GM19395 (cell line): ENCODE measurements at regions not wholly inside any gene's neighbourhood (a gene's known extent, or its start where the extent isn't known, plus 50 kb on each side); places are given as distances from the start of the nearest gene placed in this dataset.

Experiments
- ATAC-seq: cut with Tn5 transposase; IDR thresholded peaks from one replicate; pipeline ENCODE4 v1.9.1; 2021; ENCODE audit warnings: mild to moderate bottlenecking, moderate library complexity; ENCODE audit not compliant: unreplicated experiment

GRCh38 chr6:4620284-4621151 is 155.7 kb upstream of the CDYL start:
- ATAC-seq = no peak

GRCh38 chr6:4616311-4616710 is 159.9 kb upstream of the CDYL start:
- no peak for ATAC-seq

GRCh38 chr6:4615891-4616290 is 160.3 kb upstream of the CDYL start:
- no peak for ATAC-seq

GRCh38 chr6:4615231-4615630 is 161.0 kb upstream of the CDYL start:
- ATAC-seq = no peak

DNA sequence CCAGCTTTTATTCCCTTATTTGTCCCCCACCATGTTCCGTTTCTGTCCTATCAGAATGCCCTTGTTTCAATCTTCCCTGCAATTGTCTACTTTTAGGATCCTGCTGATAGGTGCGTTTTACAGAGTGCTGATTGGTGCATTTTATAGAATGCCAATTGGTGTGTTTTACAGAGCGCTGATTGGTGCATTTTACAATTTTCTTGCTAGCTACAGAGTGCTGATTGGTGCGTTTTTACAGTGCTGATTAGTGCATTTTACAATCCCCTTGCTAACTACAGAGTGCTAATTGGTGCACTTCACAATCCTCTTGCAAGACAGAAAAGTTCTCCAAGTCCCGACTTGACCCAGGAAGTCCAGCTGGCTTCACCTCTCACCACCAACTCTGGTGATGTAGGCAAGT is 161.6 kb upstream of the CDYL start:
- no peak for ATAC-seq

DNA sequence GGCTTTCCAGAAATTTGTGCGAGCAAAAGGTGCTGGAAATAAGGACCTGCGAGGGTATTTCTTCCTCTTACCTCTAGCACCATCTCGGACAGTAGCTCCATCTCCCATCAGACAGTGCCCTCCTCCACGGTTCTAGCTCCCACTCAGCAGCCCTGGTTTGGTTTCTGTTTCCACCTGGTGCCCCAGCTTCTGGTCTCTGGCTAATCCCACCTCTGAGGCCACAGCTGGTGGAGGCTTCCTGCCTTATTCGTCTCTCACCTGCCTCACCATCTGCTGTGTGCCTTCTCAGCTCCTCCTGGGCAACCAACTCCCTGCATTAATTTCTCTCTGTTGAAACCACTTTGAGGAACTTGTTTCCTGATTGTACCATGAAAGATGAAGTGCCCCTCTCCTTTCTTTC is 162.4 kb upstream of the CDYL start:
- no peak for ATAC-seq

- ATAC-seq = no peak
These were observed 162.8 kb upstream of the CDYL start for GRCh38 chr6:4613381-4613780.

DNA sequence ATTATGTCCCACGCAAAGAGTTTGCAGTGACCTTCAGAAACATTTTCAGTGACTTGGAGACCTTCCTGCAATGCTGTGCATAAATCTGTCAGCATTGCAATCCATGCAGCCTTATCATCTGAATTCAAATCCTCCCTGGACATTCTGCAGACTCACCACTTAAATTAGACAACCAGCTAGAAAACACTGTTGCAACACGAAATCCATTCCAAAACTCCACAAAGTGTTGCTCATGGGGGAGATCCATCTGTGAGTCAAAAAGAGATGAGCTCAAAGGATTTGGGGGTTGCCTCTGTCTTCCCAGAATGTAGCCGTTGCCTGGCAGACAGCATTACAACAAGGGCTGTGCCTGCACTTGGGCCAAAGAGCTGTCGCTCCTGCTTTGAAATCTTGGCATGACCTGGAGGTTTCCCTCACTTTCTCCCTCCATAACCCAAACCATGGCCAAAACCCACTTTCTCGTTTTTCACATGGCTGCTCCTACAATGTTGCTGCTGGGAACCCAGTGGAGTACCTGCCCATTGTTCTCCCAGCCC is 163.5 kb upstream of the CDYL start:
- ATAC-seq = no peak

DNA sequence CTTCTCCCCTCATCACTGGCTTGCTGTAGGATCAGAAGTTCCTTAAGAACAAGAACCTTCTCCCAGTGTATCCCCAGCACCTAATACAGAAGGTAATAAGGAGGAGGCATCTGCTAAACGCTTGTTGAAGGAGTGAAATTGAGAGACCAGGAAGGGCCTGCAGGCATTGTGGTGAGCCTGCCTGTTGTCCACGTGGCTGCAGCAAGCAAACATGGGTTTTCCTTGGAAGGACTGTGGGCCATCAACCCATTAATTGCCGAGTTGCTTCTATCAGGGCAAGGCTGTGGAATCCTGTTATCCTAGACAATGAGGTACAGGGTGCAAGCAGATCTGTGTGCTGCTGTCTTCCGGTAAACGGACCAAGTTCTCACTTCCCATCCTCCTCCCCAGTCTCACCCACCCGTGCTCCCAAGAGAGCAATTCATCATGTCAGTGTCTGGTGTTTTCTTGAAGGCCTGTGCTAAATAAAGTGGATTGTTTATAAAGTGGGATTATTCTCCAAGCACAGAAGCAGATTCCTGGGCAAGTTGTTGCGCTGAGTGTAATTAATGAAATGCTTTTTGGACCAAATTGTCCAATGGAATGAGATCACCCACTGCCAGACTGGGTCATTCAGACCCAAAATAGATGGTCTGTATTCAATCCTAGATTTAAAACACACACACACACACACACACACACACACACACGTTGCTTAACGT is 164.6 kb upstream of the CDYL start:
- ATAC-seq = no peak

- no peak for ATAC-seq
These were observed 165.9 kb upstream of the CDYL start for GRCh38 chr6:4610256-4610655.

GRCh38 chr6:4608361-4609115 is 167.7 kb upstream of the CDYL start:
- ATAC-seq = no peak

DNA sequence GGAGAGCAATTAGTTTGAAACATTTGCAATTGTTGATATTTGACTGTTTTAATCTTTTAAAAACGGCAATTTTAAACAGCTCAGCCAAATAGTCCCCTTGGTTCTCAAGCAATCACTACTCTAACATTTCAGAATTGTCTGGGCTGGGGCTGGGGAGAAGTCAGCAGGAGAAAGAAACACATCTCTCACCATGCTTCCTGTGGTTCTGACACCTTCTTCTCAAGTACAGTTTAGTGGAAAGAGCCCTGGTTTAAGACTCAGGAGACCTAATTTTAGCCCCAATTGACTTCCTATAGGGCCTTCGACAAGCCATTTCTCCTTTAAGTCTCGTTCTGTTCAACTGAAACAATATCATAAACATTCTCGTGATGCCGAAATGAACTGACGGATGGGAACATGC is 168.4 kb upstream of the CDYL start:
- no peak for ATAC-seq

GRCh38 chr6:4606821-4607704 is 169.1 kb upstream of the CDYL start:
- no peak for ATAC-seq

DNA sequence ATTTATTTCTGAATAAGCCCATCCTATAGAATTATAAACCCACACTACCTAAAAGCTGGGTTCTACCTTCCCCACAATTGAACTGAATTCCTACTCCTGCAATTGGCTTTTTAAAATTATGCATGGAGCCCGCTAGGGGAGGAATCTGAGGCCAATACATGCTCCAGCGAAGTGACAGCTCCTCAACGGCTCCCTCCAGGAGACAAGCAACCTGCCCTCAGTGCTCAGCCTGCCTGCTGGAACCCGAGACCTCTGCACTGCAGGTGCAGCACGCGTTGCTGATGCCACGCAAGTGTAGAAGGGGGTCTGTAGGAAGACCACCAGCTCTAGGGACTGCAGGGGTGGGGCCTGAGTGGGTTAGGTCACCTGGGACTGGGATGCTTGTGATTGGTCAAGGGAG is 170.2 kb upstream of the CDYL start:
- no peak for ATAC-seq

- ATAC-seq = no peak
These were observed 172.3 kb upstream of the CDYL start for GRCh38 chr6:4603856-4604369.

DNA sequence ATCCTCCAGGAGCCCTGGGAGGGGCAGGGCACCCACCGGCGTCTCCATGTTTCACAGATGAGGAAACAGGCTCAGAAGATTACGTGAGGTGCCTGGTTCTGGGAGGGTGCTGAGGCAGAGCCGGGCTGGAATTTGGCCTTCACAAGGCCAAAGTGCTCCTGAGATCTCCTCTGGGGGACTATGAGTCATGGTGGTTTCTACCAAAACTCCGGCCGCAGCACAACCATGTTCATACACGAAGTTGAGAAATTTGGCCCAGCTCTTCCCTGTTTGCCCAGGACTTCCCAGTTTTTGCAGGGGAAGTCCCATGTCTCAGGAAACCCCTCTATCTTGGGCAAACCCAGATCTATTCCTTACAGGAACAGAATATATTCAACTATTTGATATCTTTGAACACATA is 172.9 kb upstream of the CDYL start:
- ATAC-seq = no peak

DNA sequence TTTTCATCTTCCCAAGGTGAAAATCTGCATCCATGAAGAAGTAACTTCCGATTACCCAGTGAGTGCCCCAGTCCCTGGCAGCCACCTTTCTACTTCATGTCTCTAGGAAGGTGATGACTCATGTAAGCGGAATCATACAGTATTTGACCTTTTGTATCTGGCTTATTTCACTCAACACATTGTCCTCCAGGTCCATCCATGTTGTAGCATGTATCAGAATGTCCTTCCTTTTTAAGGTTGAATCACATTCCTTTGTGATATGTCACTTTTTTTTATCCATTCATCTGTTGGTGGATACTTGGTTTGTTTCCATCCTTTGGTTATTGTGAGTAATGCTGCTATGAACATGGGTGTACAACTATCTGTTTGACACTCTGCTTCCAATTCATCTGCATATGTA is 176.3 kb upstream of the CDYL start:
- ATAC-seq = no peak

- ATAC-seq = no peak
These were observed 177.7 kb upstream of the CDYL start for GRCh38 chr6:4598384-4598995.

DNA sequence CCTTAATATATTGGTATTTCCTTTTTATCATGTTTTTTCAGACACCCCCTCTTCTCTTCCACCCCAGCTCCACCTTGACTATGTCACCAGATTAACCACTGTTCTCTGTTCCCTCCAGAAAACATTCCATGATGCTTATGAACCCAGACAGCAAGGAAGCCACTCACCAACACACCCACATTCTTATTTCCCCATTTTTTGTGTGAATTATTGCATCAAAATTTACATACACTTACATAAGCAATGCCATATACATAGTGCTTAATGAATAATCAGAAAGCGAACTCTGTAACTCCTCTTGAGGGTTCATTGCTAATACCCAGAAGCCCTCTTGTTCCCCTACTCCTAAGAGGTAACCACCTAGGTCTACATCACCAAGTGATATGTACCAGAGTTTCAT is 182.3 kb upstream of the CDYL start:
- no peak for ATAC-seq

DNA sequence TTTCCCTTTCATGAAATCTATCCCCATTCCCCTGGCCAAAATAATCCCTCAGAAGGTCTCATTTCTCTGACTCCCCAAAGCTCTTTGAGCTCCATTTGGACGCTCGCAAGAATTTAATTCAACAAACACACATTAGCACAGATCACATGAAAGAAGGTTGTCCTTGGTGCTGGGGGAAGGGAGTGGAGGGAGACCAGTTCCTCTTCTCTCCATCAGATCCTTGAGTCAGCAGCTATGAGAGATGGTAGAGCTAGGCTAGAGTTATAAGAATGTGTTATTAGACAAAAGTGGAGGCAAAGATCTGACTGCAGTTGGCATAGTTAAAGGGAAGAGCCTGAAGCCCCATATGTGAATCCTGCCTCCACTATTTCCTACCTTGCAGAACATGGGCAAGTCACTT is 184.2 kb upstream of the CDYL start:
- no peak for ATAC-seq
